ENCODE measurements at regions not wholly inside any gene's neighbourhood (a gene's known extent, or its start where the extent isn't known, plus 50 kb on each side); places are given as distances from the start of the nearest gene placed in this dataset.
A peak's percentile ranks its signal among the peaks of the same experiment; 100 is the strongest.

GRCh38 chr18:34075963-34076860, 148.5 kb downstream of the NOL4 start:
- no peak for DNase-seq

DNA sequence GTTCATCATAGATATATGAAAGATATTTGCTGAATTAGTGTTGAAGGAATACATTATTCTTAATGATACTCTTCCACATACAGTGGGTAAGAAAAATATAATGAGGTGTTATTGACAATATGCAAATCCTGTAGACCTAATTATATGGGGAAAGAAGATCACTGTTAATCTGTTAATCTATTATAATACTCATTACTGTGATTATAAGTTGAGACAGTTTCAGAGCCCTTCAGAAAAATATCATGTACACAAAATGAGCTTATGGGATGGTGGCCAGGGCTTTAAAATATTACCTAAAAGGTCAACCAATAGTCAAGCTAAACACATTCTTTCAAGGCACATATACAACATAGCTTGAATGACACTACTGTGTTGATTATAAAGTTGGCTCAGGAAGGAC, 163.5 kb downstream of the NOL4 start:
- DNase-seq = no peak

DNA sequence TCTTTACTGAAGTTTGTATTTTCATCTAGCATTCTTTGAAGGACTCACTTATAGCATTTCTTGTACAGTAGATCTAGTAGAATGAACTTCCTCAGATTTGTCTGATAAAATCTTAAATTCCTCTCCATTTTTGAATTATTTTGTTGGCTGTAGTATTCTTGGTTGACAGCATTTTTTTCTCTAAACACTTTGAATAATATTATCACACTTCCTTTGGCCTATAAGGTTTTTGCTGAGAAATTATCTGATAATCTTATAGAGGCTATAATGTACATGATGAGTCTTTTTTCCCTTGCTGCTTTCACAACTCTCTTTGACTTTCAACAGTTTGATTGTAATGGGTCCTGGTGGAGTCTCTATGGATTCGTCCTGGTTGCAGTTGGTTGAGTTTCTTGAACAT, 169.5 kb downstream of the NOL4 start:
- no peak for DNase-seq

DNA sequence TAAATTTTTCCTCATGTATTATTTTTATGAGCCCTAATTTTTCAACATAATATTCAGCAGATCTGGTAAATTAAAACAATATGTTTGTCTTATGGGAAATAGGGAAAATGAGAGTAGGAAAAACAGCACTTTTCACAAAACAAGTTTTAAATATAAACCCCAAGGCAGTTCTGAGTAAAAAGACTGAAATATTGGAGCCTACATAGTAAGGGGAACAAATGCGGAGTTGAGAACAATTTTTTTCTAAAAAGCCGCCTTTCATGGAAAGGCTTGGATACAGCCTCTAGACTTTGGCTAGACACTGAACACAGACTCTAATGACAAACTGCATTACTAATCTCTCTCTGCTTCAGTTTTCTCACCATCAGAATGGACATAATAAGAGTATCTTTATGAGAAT, 174.1 kb downstream of the NOL4 start:
- peak; percentile 16 for DNase-seq

DNA sequence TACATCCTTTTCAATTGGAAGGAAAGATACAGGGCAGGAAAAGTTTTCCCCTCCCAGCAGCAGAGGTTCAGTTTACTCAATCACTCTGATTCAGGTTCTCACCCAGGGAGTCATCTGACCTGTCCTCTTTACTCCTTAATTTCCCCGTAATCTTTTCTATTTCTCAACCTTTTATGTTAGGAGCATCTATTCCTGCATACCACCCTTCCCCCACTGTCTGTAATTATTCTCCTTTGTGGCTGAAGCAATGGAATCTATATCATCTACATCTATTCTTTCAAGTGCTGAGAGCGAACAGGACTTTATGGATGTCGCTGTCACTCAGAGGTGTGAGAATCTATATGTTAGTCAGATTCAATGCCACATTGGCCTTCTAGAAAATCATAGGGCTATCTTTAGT, 175.2 kb downstream of the NOL4 start:
- DNase-seq = no peak

GRCh38 chr18:34048423-34048822, 176.3 kb downstream of the NOL4 start:
- DNase-seq = no peak

DNA sequence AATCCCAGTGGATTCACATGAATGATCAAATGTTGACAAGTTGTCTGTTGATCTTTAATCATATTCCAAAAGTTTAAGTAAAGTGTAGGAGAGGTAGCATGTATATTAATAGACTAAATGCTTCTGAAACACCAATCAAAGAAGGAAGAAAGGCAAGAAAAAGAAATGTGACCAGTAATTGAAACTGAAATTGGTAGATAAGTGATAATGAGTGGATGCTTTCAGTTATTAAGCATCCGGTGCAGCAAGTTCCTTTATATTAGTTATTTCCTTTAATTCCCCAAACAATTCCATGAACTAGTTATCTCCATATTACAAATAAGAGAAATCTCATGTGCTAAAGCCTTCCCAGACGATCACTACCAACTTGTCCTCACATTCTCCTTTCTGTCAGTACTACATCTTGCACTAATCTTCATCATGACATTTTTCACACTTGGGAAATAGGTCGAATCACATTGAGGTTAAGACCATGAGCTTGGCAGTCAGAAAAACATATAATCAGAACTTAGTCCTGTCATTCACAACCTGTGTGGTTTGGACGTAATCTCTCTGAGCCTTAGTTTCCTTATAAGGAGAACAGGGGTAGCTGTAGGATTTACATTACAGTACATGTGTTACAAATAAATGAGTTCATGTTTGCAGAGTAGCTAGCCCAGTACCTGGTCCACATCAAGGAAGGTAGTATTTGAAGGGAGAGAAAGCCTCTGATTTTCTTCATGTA, 182.1 kb downstream of the NOL4 start:
- no peak for DNase-seq

DNA sequence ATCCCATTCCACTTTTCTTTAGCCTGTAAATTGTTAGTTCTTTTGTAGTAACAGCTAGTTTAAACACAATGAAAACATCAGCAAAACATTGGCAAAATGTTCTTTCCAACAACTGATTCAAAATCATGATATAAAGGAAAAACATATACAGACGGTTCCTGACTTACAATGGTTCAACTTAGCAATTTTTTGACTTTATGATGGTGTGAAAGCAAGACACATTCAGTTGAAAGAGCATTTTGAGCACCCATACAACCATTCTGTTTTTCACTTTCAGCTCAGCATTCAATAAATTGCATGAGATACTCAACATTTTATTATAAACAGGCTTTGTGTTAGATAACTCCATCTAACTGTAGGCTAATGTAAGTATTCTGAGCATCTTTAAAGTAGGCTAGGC, 185.1 kb downstream of the NOL4 start:
- DNase-seq = no peak

GRCh38 chr18:34039201-34039600, 185.5 kb downstream of the NOL4 start:
- peak; percentile 6 for DNase-seq

GRCh38 chr18:34038086-34038485, 186.6 kb downstream of the NOL4 start:
- DNase-seq = no peak

- no peak for DNase-seq
Observed at GRCh38 chr18:34033968-34034367, 190.7 kb downstream of the NOL4 start.

GRCh38 chr18:34031810-34032209, 192.9 kb downstream of the NOL4 start:
- DNase-seq = no peak

- DNase-seq = no peak
Observed at GRCh38 chr18:34028324-34028723, 196.4 kb downstream of the NOL4 start.

- DNase-seq = no peak
Observed at GRCh38 chr18:34025191-34025801, 199.4 kb downstream of the NOL4 start.

DNA sequence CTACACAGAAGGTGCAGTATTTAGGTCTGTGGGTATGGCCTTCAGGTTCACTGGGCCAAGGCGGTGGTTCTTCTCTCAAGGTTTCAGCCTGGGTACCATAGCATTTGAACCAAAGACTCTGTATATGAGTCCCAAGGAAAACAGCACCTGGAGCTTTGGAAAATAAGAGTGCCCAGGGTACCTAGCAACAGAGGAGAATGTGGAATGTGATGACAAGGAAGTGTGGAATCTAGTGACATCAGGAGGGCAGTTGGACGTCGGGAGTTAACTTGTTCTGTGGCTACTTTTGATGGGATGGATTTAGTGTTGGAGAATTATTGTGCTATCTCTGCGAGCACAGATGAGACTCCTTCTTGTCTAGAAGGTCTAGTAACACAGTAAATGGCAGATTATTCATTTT, 201.2 kb downstream of the NOL4 start:
- DNase-seq = no peak

DNA sequence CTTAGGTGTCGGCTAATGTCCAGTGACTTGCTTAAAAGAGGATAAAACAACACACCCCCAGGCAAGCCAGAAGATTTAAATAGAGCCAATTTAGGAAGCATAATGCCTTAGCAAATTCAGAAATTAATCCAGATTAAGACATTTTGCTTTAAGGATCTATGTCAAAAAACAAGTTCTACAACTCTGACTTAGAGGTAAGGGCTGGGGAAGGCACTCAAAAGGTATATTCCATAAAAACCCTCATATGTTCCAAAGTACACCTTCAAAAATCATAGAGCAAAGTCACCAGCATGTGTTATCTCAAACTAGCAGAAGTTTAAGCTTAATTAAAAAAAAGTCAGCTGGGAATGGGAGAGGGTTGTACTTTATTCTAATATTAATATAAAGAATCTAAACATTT, 206.4 kb downstream of the NOL4 start:
- no peak for DNase-seq

- DNase-seq = no peak
Observed at GRCh38 chr18:34003687-34004086, 221.0 kb downstream of the NOL4 start.

DNA sequence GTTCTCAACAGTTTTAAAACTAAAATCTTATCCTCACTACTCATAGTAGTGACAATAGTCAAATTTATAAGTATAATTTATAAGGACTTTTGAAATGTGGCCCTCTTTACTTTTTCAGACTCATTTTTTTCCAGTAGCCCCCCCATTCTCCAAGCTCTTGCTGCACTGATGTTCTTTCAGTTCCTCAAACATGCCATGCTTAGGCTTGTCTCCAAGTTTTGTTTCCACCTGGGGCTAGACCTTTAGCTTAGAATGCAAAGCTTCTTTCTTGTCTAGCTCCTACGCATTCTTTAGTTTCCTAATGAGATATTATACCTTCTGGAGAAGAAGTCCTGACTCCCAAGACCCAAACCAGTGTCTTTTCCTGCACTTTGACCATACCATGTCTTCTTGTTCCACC, 222.6 kb downstream of the NOL4 start:
- DNase-seq = no peak

DNA sequence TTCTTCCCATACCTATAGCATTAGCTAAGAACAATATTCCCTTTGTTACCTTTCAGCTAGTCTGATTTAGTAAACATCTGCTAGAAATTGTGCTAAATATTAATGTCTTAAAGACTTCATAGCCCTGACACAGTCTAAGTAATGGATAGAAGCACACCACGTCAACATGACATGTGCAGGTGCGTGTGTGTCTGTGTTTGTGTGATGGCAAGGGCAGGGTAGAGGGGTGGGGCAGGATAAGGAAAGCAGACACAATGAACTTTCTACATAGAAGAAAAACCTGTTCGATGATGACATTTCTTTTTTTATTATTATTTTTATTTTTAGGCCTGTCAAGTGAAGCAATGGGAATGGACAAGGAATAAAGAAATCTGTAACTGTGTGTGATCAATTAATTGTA, 223.3 kb downstream of the NOL4 start:
- no peak for DNase-seq

GRCh38 chr18:33987206-33987605, 237.5 kb downstream of the NOL4 start:
- no peak for DNase-seq

- no peak for DNase-seq
Observed at GRCh38 chr18:33983126-33983525, 241.6 kb downstream of the NOL4 start.

- no peak for DNase-seq
Observed at GRCh38 chr18:33960417-33960816, 264.3 kb downstream of the NOL4 start.

DNA sequence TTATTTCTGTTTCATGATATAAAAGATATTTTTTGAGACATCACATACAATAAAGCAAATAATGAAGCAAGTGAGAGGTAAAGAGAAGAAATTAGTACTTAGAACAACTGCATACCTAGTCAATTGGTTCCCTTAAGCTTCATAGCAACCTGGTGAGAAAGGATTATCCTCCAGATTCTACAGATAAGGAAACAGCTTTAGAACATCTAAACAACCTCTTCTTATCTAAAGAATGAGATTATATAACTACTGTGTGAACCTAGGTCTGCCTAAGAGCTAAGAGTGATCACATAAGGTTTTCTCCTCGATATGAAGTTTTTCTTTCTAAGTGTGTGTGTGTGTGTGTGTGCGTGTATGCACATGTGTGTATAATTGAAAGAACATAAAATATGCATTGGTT, 265.1 kb downstream of the NOL4 start:
- no peak for DNase-seq

GRCh38 chr18:33957707-33958106, 267.0 kb downstream of the NOL4 start:
- DNase-seq = no peak

Data from NCI-H1694 (cell line).